CD4-positive, alpha-beta memory T cell (primary cell): ENCODE measurements at regions not wholly inside any gene's neighbourhood (a gene's known extent, or its start where the extent isn't known, plus 50 kb on each side); places are given as distances from the start of the nearest gene placed in this dataset.

Experiments
- CTCF ChIA-PET: fragments of 350-600 bp; sonication (Branson Sonifier 250); formaldehyde crosslinking; loops from one replicate; lab custom pipeline; 2021; ENCODE audit warnings: inconsistent platforms; ENCODE audit not compliant: partially characterized antibody; lab: Charles Lee
- POLR2A ChIA-PET: fragments of 350-600 bp; sonication (Branson Sonifier 250); formaldehyde crosslinking; loops from one replicate; lab custom pipeline; 2021; ENCODE audit not compliant: partially characterized antibody; lab: Charles Lee
- DNase-seq, 5 donors: peaks; one replicate each; pipeline versions ENCODE4 v3.0.0 to v3.0.0-alpha.2; 2020 to 2022; ENCODE audit warnings: mixed read lengths in 1 of 5
- H3K27ac ChIP-seq: one replicate; pipeline ENCODE4 v1.7.0; 2013; ENCODE audit warnings: low read depth, low read length
- H3K27me3 ChIP-seq: 2 replicates; pipeline ENCODE4 v1.7.0; 2013; ENCODE audit warnings: mild to moderate bottlenecking, low read length, moderate library complexity; ENCODE audit not compliant: insufficient read depth
- H3K36me3 ChIP-seq: 2 replicates; pipeline ENCODE4 v1.7.0; 2013; ENCODE audit warnings: mild to moderate bottlenecking, low read length, moderate library complexity; ENCODE audit not compliant: insufficient read depth
- H3K4me1 ChIP-seq: 2 replicates; pipeline ENCODE4 v1.7.0; 2013; ENCODE audit warnings: mild to moderate bottlenecking, low read length, moderate library complexity; ENCODE audit not compliant: insufficient read depth
- H3K4me3 ChIP-seq, 2 donors: one replicate each; pipeline ENCODE4 v1.7.0; 2013; ENCODE audit warnings: low read length in 2 of 2, mild to moderate bottlenecking in 1 of 2
- H3K9me3 ChIP-seq, 2 donors: one replicate each; pipeline ENCODE4 v1.7.0; 2013; ENCODE audit warnings: low read length in 2 of 2, control low read depth in 1 of 2; ENCODE audit not compliant: control insufficient read depth in 1 of 2
- H3K27ac Mint-ChIP-seq, 7 donors: one replicate each; pipeline ENCODE4 v1.8.0; 2020 to 2021; ENCODE audit warnings: mixed read lengths in 7 of 7, mild to moderate bottlenecking in 6 of 7, inconsistent platforms in 3 of 7, moderate library complexity in 3 of 7
- H3K27me3 Mint-ChIP-seq, 2 donors: one replicate each; pipeline ENCODE4 v1.8.0; 2020 to 2021; ENCODE audit warnings: mixed read lengths in 2 of 2
- H3K36me3 Mint-ChIP-seq, 2 donors: one replicate each; pipeline ENCODE4 v1.8.0; 2020 to 2021; ENCODE audit warnings: mixed read lengths in 2 of 2, inconsistent platforms in 1 of 2, mild to moderate bottlenecking in 1 of 2
- H3K4me1 Mint-ChIP-seq, 4 donors: one replicate each; pipeline ENCODE4 v1.8.0; 2020 to 2021; ENCODE audit warnings: mixed read lengths in 4 of 4, mild to moderate bottlenecking in 1 of 4
- H3K4me3 Mint-ChIP-seq, 8 donors: one replicate each; pipeline ENCODE4 v1.8.0; 2020 to 2021; ENCODE audit warnings: mixed read lengths in 8 of 8, mild to moderate bottlenecking in 7 of 8, moderate library complexity in 6 of 8, inconsistent platforms in 3 of 8
- H3K9me3 Mint-ChIP-seq, 8 donors: one replicate each; pipeline ENCODE4 v1.8.0; 2020 to 2021; ENCODE audit warnings: mixed read lengths in 8 of 8, mild to moderate bottlenecking in 5 of 8, inconsistent platforms in 3 of 8, moderate library complexity in 1 of 8
- intact Hi-C: fragments of 100-400 bp; cut with micrococcal nuclease; formaldehyde crosslinking; loops from one replicate; pipeline ENCODE4 v1.15.1; 2023

DNA sequence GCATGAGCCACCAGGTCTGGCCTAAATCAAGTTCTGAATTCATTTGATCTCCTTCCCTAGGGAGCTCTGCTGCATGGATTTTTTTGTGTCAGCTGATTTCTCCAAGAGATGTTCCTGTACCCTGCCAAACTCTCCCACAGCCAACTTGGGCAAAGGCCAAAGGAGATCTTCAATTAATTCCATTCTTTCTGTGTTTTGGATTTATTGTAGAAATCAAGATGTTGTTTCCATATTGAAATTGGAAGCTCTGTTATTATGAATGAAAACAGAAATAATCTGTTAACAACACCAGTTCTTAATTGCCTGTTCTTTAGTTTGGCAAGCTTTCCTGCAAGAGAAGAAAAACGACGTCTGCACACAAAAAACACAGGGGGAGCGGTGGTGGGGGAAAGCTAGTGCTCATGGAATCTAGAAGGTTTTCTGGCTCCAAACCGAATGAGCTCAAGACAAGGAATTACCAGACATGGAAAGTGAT, 86.5 kb upstream of the ABCC4 start:
- Mint-ChIP-seq H3K36me3 (no peaks in the 10 kb centered on the region), H3K4me3 (no peak overlapping the region), H3K4me1 (no peaks in the 10 kb centered on the region), H3K27ac (peak overlapping the region in 1 of 7 donors; percentile 32), H3K9me3 (no peaks in the 10 kb centered on the region), H3K27me3 (peaks cover 19% of the 10 kb centered on the region in 2 donors)
- Histone ChIP-seq H3K9me3 (no peaks in the 10 kb centered on the region), H3K4me3 (no peak overlapping the region), H3K27ac (no peak overlapping the region), H3K4me1 (no peaks in the 10 kb centered on the region), H3K36me3 (no peaks in the 10 kb centered on the region), H3K27me3 (no peaks in the 10 kb centered on the region)
- intact Hi-C loops = no loop called here
- POLR2A ChIA-PET = no interaction called here
- DNase-seq = no peak
- CTCF ChIA-PET = interaction anchor here (0.9 to 2.5 kb wide), 4 partner anchors 10 to 199 kb away, joined by 3 to 10 read pairs (median 6); no protein-coding TSS in a partner anchor

DNA sequence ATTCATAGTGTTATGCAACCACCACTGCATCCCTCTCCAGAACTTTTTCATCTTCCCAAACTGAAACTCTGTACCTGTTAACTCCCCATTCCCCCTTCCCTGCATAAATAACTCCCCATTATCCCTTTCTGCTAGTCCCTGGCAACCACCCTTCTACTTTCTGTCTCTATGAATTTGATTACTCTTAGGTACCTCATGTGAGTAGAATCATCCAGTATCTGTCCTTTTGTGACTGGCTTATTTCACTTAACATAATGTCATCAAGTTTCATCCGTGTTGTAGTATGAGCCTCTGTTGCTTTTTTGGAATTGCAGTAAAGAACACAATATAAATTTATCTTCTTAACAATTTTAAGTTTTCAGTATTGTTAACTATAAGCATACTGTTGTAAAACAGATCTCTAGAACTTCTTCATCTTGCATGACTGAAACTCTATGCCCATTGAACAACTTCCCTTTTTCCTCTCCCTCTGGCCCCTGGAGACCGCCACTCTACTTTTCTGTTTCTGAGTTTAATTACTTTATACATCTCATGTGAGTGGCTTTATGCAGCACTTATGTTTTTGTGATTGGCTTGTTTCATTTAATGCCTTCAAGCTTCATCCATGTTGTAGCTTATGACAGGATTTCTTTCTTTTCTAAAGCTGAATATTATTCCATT, 87.3 kb upstream of the ABCC4 start:
- no peaks in the 10 kb centered on the region for H3K9me3 ChIP-seq
- no peak overlapping the region for H3K4me3 ChIP-seq
- ChIA-PET POLR2A (no interaction called here), CTCF (interaction anchor here (0.9 to 2.5 kb wide), 6 partner anchors 8 to 200 kb away, joined by 3 to 10 read pairs (median 6); no protein-coding TSS in a partner anchor)
- H3K4me1 ChIP-seq = no peaks in the 10 kb centered on the region
- H3K27me3 ChIP-seq = no peaks in the 10 kb centered on the region
- no peak for DNase-seq
- H3K27ac ChIP-seq = no peak overlapping the region
- no peaks in the 10 kb centered on the region for H3K9me3 Mint-ChIP-seq
- H3K4me1 Mint-ChIP-seq = no peaks in the 10 kb centered on the region
- no peak overlapping the region for H3K4me3 Mint-ChIP-seq
- H3K27me3 Mint-ChIP-seq = peaks cover 19 to 21% of the 10 kb centered on the region in 2 donors
- no peak overlapping the region for H3K27ac Mint-ChIP-seq
- no peaks in the 10 kb centered on the region for H3K36me3 Mint-ChIP-seq
- intact Hi-C loops = no loop called here
- no peaks in the 10 kb centered on the region for H3K36me3 ChIP-seq

DNA sequence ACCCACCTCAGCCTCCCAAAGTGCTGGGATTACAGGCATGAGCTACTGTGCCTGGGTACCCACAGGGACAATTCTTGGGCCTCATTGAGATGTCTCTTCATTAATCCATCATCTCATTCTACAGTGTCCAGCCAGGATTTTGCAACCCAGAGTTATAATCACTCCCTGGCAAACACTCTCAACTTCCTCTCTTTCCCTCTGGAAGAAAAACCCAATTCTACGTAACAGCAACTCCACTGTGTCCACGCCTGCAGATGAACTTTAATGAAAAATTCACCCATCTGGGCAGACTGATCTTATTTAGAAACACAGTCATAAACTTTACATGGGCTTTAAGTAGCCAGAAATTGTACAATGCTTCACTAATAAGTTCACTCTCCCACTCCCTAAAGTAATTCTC, 90.1 kb upstream of the ABCC4 start:
- Mint-ChIP-seq H3K4me1 (no peaks in the 10 kb centered on the region), H3K9me3 (no peaks in the 10 kb centered on the region), H3K4me3 (no peak overlapping the region), H3K27ac (no peak overlapping the region), H3K36me3 (no peaks in the 10 kb centered on the region), H3K27me3 (peaks cover 23% of the 10 kb centered on the region in 2 donors)
- ChIA-PET CTCF (interaction anchor here (0.6 to 2.5 kb wide), 5 partner anchors 11 to 397 kb away, joined by 3 to 7 read pairs (median 3); no protein-coding TSS in a partner anchor), POLR2A (no interaction called here)
- no peaks in the 10 kb centered on the region for H3K36me3 ChIP-seq
- no peak overlapping the region for H3K27ac ChIP-seq
- intact Hi-C loops = no loop called here
- no peaks in the 10 kb centered on the region for H3K9me3 ChIP-seq
- no peaks in the 10 kb centered on the region for H3K4me1 ChIP-seq
- H3K27me3 ChIP-seq = no peaks in the 10 kb centered on the region
- no peak overlapping the region for H3K4me3 ChIP-seq
- no peak for DNase-seq

DNA sequence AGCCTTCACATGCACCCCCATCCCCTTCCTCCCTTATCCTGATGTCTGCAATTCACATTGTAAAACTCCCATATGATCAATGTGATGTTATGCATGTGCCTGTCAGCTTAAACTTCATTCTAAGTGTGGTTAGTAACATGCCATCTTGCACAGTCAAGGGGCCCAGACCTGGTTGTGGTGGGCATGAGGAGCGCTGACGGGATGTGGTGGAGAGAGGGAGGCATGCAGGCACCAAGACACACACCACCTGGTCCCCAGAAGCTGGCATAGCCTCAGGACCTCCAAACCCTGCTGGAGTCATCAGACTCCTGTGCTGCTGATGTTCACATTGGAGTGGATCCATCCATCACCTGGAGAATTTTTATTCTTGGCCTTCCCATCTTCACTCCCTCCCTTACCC, 90.5 kb upstream of the ABCC4 start:
- H3K36me3 Mint-ChIP-seq = no peaks in the 10 kb centered on the region
- H3K27me3 ChIP-seq = no peaks in the 10 kb centered on the region
- H3K27ac ChIP-seq = no peak overlapping the region
- H3K9me3 Mint-ChIP-seq = no peaks in the 10 kb centered on the region
- H3K36me3 ChIP-seq = no peaks in the 10 kb centered on the region
- H3K4me1 Mint-ChIP-seq = no peaks in the 10 kb centered on the region
- H3K4me3 ChIP-seq = no peak overlapping the region
- peaks cover 20 to 23% of the 10 kb centered on the region in 2 donors for H3K27me3 Mint-ChIP-seq
- no peak for DNase-seq
- no peak overlapping the region for H3K4me3 Mint-ChIP-seq
- ChIA-PET POLR2A (no interaction called here), CTCF (interaction anchor here (0.6 to 1.5 kb wide), 3 partner anchors 11 to 398 kb away, joined by 3 to 4 read pairs (median 3); no protein-coding TSS in a partner anchor)
- H3K9me3 ChIP-seq = no peaks in the 10 kb centered on the region
- no peak overlapping the region for H3K27ac Mint-ChIP-seq
- intact Hi-C loops = no loop called here
- no peaks in the 10 kb centered on the region for H3K4me1 ChIP-seq

DNA sequence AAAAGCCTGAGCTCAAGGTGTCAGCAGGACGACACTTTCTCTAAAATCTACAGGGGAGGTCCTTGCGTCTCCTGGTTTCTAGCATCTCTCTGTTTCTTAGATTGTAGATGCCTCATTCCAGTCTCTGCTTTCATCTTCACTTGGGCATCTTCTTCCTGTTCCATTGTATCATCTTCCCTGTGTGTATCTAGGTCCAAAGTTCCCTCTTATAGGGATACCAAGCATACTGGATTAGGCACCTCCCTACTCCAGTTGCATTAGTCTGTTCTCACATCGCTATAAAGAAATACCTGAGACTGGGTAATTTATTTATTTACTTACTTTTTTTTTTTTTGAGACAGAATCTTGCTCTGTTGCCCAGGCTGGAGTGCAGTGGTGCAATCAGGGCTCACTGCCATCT, 91.3 kb upstream of the ABCC4 start:
- no peaks in the 10 kb centered on the region for H3K36me3 ChIP-seq
- CTCF ChIA-PET = interaction anchor here (1.3 to 4.3 kb wide), 2 partner anchors 12 to 202 kb away, joined by 3 to 29 read pairs; no protein-coding TSS in a partner anchor
- no peak overlapping the region for H3K4me3 Mint-ChIP-seq
- intact Hi-C loops = no loop called here
- no peaks in the 10 kb centered on the region for H3K9me3 ChIP-seq
- H3K36me3 Mint-ChIP-seq = no peaks in the 10 kb centered on the region
- H3K27ac ChIP-seq = no peak overlapping the region
- H3K4me1 Mint-ChIP-seq = no peaks in the 10 kb centered on the region
- peaks cover 20 to 23% of the 10 kb centered on the region in 2 donors for H3K27me3 Mint-ChIP-seq
- DNase-seq = no peak
- H3K27me3 ChIP-seq = no peaks in the 10 kb centered on the region
- no peaks in the 10 kb centered on the region for H3K9me3 Mint-ChIP-seq
- no peak overlapping the region for H3K4me3 ChIP-seq
- POLR2A ChIA-PET = no interaction called here
- no peaks in the 10 kb centered on the region for H3K4me1 ChIP-seq
- no peak overlapping the region for H3K27ac Mint-ChIP-seq

DNA sequence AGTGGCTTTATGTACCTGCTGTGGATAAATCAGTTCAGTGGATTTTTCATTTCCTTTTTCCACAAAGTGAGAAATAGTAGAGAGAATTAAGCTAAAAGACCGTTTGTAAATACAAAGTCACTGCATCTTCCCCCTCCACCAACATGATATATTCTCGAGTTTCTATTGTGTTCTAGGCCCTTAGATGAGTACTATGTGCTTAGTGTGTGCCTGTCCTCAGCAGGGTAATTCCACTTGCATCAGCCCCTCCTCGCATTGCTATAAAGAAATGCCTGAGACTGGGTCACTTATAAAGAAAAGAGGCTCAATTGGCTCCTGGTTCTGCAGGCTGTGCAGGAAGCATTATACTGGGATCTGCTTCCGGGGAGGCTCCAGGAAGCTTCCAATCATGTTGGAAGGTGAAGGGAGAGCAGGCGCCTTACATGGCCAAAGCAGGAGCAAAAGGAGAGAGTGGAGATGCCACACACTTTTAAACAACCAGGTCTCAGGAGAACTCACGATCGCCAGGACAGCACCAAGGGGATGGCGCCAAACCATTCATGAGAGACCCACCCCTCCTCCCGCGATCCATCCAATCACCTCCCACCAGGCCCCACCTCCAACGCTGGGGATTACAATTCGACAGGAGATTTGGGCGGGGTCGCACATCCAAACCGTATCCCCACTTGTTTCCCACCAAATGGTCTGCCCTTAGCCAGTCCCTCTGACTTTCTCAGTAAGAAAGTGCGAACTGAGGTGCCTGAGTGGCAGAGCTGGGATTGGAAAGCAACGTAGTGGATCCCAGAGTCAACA, 102.3 kb upstream of the ABCC4 start:
- Mint-ChIP-seq H3K36me3 (no peaks in the 10 kb centered on the region), H3K27me3 (peaks cover 2 to 11% of the 10 kb centered on the region in 2 donors), H3K9me3 (no peaks in the 10 kb centered on the region), H3K4me3 (peak overlapping the region; percentile 90 to 97 (median 93)), H3K4me1 (peaks cover 7 to 11% (median 8%) of the 10 kb centered on the region in 4 donors), H3K27ac (peak overlapping the region in 1 of 7 donors; percentile 81)
- H3K4me1 ChIP-seq = peaks cover 5% of the 10 kb centered on the region
- DNase-seq = no peak
- intact Hi-C loops = loop anchor here (1.0 to 5.0 kb wide), 6 partner anchors 75 to 966 kb away; no protein-coding TSS in a partner anchor
- H3K36me3 ChIP-seq = no peaks in the 10 kb centered on the region
- no peaks in the 10 kb centered on the region for H3K9me3 ChIP-seq
- ChIA-PET CTCF (interaction anchor here (0.6 to 6.3 kb wide), 45 partner anchors 9 to 808 kb away, joined by 3 to 168 read pairs (median 5); partner anchors contain the start of gene TGDS), POLR2A (interaction anchor here (1.0 kb wide), 1 partner anchor 214 kb away, joined by 5 read pairs; no protein-coding TSS in a partner anchor)
- H3K27me3 ChIP-seq = no peaks in the 10 kb centered on the region
- H3K4me3 ChIP-seq = peak overlapping the region; percentile 56 to 58
- no peak overlapping the region for H3K27ac ChIP-seq
